Mesendoderm (in vitro differentiated cells): ENCODE measurements at regions not wholly inside any gene's neighbourhood (a gene's known extent, or its start where the extent isn't known, plus 50 kb on each side); places are given as distances from the start of the nearest gene placed in this dataset.
A peak's percentile ranks its signal among the peaks of the same experiment; 100 is the strongest.

Experiments used
- DNase-seq: peaks from one replicate; pipeline ENCODE4 v3.0.0; 2013
- H2AK5ac ChIP-seq: 2 replicates; pipeline ENCODE4 v1.6.1; 2013; ENCODE audit warnings: low read length, inconsistent platforms
- H2BK120ac ChIP-seq: 2 replicates; pipeline ENCODE4 v1.6.1; 2013; ENCODE audit warnings: low read depth, mild to moderate bottlenecking, low read length, moderate library complexity, mixed read lengths
- H2BK15ac ChIP-seq: replicated peaks from 2 replicates; pipeline ENCODE4 v1.6.1; 2013; ENCODE audit warnings: low read depth, mild to moderate bottlenecking, moderate library complexity
- H2BK5ac ChIP-seq: 2 replicates; pipeline ENCODE4 v1.6.1; 2013; ENCODE audit warnings: low read length, inconsistent platforms
- H3K18ac ChIP-seq: 2 replicates; pipeline ENCODE4 v1.6.1; 2013; ENCODE audit warnings: mild to moderate bottlenecking, low read length, mixed read lengths
- H3K23ac ChIP-seq: one replicate; pipeline ENCODE4 v1.6.1; 2013; ENCODE audit warnings: low read length
- H3K27ac ChIP-seq: 2 replicates; pipeline ENCODE4 v1.5.1; 2013; ENCODE audit warnings: low read depth, mild to moderate bottlenecking, inconsistent platforms, low read length, moderate library complexity
- H3K27me3 ChIP-seq: 2 replicates; pipeline ENCODE4 v1.6.1; 2013; ENCODE audit warnings: low read length, control low read depth, mild to moderate bottlenecking, inconsistent platforms; ENCODE audit not compliant: insufficient read depth, poor library complexity
- H3K36me3 ChIP-seq: 2 replicates; pipeline ENCODE4 v1.6.1; 2013; ENCODE audit warnings: low read length, inconsistent platforms; ENCODE audit not compliant: control insufficient read depth, insufficient read depth
- H3K4ac ChIP-seq: one replicate; pipeline ENCODE4 v1.6.1; 2013; ENCODE audit warnings: low read depth, mild to moderate bottlenecking, low read length, moderate library complexity
- H3K4me1 ChIP-seq: 2 replicates; pipeline ENCODE4 v1.6.1; 2013; ENCODE audit warnings: low read depth, low read length, inconsistent platforms; ENCODE audit not compliant: control insufficient read depth
- H3K4me2 ChIP-seq: 2 replicates; pipeline ENCODE4 v1.6.1; 2013; ENCODE audit warnings: low read length
- H3K4me3 ChIP-seq: 2 replicates; pipeline ENCODE4 v1.5.1; 2013; ENCODE audit warnings: mild to moderate bottlenecking, low read length
- H3K56ac ChIP-seq: one replicate; pipeline ENCODE4 v1.6.1; 2013; ENCODE audit warnings: low read length
- H3K79me1 ChIP-seq: 2 replicates; pipeline ENCODE4 v1.6.1; 2013; ENCODE audit warnings: low read length, inconsistent platforms
- H3K79me2 ChIP-seq: 2 replicates; pipeline ENCODE4 v1.6.1; 2013; ENCODE audit warnings: mild to moderate bottlenecking, low read length; ENCODE audit not compliant: control insufficient read depth, insufficient read depth
- H3K9ac ChIP-seq: 2 replicates; pipeline ENCODE4 v1.6.1; 2013; ENCODE audit warnings: low read length, inconsistent platforms
- H4K5ac ChIP-seq: one replicate; pipeline ENCODE4 v1.6.1; 2013; ENCODE audit warnings: low read length
- H4K8ac ChIP-seq: one replicate; pipeline ENCODE4 v1.6.1; 2013; ENCODE audit warnings: low read depth, mild to moderate bottlenecking, control low read depth, low read length, moderate library complexity
- WGBS: extraction: QIAGEN DNeasy Blood & Tissue Kit; methylation state at CpG from one replicate; pipeline ENCODE4 v1.1.7; 2013; ENCODE audit warnings: low lambda C conversion rate, missing lambda C conversion rate; ENCODE audit not compliant: insufficient coverage; ENCODE audit errors: extremely low coverage; 5-methylcytosine and 5-hydroxymethylcytosine counted together

DNA sequence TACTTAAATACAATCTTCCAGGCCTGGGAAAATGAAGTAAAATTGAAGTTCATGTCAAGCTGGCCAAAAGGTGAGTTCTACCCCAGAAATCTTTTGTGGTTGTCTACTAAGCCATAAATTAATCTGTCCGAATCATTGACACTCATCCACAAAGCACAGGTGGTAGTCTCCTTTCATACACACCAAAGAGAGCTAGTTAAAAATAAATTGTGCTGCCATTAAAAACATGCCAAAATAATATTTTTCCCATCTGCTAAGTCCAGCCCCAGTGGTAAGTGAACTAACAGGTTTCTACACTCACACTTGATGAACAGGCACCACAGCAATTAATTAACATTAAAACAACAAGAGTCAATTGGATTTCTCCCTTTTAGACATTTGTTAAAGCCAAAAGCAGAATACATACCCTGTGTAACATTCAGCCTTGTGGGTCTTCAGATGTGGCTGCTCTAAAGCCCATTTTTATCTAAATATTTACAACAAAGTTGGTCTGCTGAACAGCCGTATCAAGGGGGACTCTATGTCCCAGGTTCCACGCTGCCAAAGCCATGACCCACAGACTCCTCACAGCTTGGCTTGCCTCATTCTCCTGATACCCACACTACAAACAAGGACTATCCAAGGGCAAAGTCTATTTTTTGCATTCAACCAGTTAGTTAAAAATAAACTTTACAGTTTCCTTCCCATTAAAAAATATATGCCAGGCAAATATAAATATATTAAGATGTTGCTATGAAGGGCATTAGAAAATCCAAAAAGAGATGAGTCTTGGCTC lies 490.4 kb downstream of the BMP2 start:
- no peaks in the 10 kb centered on the region for H3K79me1 ChIP-seq
- DNase-seq, result no peak
- WGBS, result no CpG with 5 or more reads among the region's 3 CpGs
- no peak overlapping the region for H3K23ac ChIP-seq
- no peak overlapping the region for H3K4me2 ChIP-seq
- H3K27ac ChIP-seq, result no peak overlapping the region
- H3K4me3 ChIP-seq, result no peak overlapping the region
- no peak overlapping the region for H2BK120ac ChIP-seq
- no peak overlapping the region for H2AK5ac ChIP-seq
- no peak overlapping the region for H4K8ac ChIP-seq
- no peak overlapping the region for H3K18ac ChIP-seq
- H3K56ac ChIP-seq, result no peak overlapping the region
- H3K9ac ChIP-seq, result no peak overlapping the region
- no peak overlapping the region for H3K4ac ChIP-seq
- no peaks in the 10 kb centered on the region for H3K36me3 ChIP-seq
- H2BK5ac ChIP-seq, result no peak overlapping the region
- H3K4me1 ChIP-seq, result peaks cover 2% of the 10 kb centered on the region
- no peak overlapping the region for H4K5ac ChIP-seq
- H2BK15ac ChIP-seq, result no peak overlapping the region
- H3K79me2 ChIP-seq, result no peaks in the 10 kb centered on the region
- no peaks in the 10 kb centered on the region for H3K27me3 ChIP-seq

DNA sequence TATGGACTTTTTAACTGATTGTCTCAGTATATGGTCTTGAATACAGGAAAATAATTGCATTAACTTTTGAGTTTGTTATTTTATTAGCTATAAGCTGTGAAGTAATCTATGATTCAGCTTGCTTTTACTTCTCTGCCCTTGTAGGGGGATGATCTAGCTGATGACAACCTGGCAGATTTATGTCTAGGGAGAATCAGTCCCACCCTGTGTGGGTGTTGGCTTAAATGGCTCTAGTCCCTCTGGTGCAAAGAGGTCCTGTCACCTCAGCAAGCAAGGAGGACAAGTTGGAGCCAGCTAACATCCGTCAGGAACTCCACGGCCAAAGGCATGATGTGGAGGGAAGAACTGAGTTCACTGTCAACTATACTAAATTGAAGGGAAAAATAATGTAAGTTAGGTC lies 495.3 kb downstream of the BMP2 start:
- no peaks in the 10 kb centered on the region for H3K79me2 ChIP-seq
- H3K18ac ChIP-seq, result no peak overlapping the region
- H3K23ac ChIP-seq, result no peak overlapping the region
- no peak overlapping the region for H2AK5ac ChIP-seq
- no peaks in the 10 kb centered on the region for H3K36me3 ChIP-seq
- no peak overlapping the region for H3K4ac ChIP-seq
- no peak overlapping the region for H2BK5ac ChIP-seq
- no peak overlapping the region for H3K56ac ChIP-seq
- H3K27ac ChIP-seq, result no peak overlapping the region
- no CpG with 5 or more reads among the region's 2 CpGs for WGBS
- H3K9ac ChIP-seq, result no peak overlapping the region
- H2BK15ac ChIP-seq, result no peak overlapping the region
- DNase-seq, result no peak
- no peak overlapping the region for H3K4me3 ChIP-seq
- no peak overlapping the region for H4K5ac ChIP-seq
- H4K8ac ChIP-seq, result no peak overlapping the region
- H2BK120ac ChIP-seq, result no peak overlapping the region
- no peaks in the 10 kb centered on the region for H3K79me1 ChIP-seq
- H3K4me2 ChIP-seq, result no peak overlapping the region
- no peaks in the 10 kb centered on the region for H3K27me3 ChIP-seq
- H3K4me1 ChIP-seq, result peaks cover 3% of the 10 kb centered on the region

DNA sequence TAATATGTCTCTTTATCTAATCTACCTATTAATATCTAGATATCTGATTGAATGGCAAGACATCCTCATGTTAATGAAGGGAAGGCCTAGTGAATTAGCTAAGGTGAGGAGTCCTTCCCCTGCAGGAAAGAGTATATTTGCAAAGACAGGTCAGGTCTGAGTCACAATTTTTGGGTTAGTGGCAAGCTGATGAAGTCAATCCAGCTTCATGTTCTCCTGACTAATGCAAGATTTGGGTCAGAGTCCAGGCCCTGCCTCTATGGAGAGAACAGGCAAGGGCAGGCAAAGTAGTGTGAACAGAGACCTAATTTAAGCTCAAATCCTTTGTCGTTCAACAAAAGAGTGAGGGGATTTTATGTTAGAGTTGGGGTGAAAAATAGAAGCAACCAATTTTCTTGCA lies 496.7 kb downstream of the BMP2 start:
- Histone ChIP-seq H4K5ac (no peak overlapping the region), H3K9ac (no peak overlapping the region), H2AK5ac (no peak overlapping the region), H3K27me3 (no peaks in the 10 kb centered on the region), H3K27ac (no peak overlapping the region), H3K18ac (no peak overlapping the region), H2BK5ac (no peak overlapping the region), H4K8ac (no peak overlapping the region), H3K4me1 (peaks cover 3% of the 10 kb centered on the region), H3K4me2 (no peak overlapping the region), H3K36me3 (no peaks in the 10 kb centered on the region), H3K4ac (no peak overlapping the region), H2BK15ac (no peak overlapping the region), H2BK120ac (no peak overlapping the region), H3K56ac (no peak overlapping the region), H3K79me1 (no peaks in the 10 kb centered on the region), H3K23ac (no peak overlapping the region), H3K4me3 (no peak overlapping the region), H3K79me2 (no peaks in the 10 kb centered on the region)
- no peak for DNase-seq
- no CpG with 5 or more reads among the region's 1 CpG for WGBS

DNA sequence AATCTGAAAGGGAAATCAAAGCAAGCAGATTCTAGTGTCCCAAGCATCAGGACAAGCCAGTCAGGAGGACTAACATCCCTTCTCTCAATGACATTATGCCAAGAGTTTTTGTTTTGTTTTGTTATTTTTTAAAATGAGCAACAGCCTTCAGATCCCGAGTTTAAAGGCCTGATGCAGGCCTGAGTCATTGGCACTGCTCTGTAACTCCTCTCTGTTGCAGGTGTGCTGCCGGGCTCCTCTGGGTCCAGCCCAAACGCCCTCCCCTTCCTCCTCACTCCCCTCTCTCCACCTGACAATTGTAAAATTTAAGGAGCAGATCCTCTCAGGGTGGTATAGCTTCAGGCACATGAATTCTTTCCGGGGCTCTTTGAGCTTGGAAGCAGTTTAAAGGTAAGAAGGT lies 502.0 kb downstream of the BMP2 start:
- H2BK15ac ChIP-seq, result no peak overlapping the region
- H3K56ac ChIP-seq, result no peak overlapping the region
- no peak overlapping the region for H4K8ac ChIP-seq
- no peak overlapping the region for H2BK120ac ChIP-seq
- no peaks in the 10 kb centered on the region for H3K79me1 ChIP-seq
- no peak overlapping the region for H3K9ac ChIP-seq
- no peak for DNase-seq
- no peak overlapping the region for H3K18ac ChIP-seq
- no peak overlapping the region for H3K27ac ChIP-seq
- no peaks in the 10 kb centered on the region for H3K4me1 ChIP-seq
- no peak overlapping the region for H3K4ac ChIP-seq
- no peaks in the 10 kb centered on the region for H3K79me2 ChIP-seq
- H3K23ac ChIP-seq, result no peak overlapping the region
- H2AK5ac ChIP-seq, result no peak overlapping the region
- H3K4me3 ChIP-seq, result no peak overlapping the region
- no peak overlapping the region for H2BK5ac ChIP-seq
- H3K27me3 ChIP-seq, result no peaks in the 10 kb centered on the region
- no CpG with 5 or more reads among the region's 4 CpGs for WGBS
- no peaks in the 10 kb centered on the region for H3K36me3 ChIP-seq
- no peak overlapping the region for H3K4me2 ChIP-seq
- no peak overlapping the region for H4K5ac ChIP-seq

DNA sequence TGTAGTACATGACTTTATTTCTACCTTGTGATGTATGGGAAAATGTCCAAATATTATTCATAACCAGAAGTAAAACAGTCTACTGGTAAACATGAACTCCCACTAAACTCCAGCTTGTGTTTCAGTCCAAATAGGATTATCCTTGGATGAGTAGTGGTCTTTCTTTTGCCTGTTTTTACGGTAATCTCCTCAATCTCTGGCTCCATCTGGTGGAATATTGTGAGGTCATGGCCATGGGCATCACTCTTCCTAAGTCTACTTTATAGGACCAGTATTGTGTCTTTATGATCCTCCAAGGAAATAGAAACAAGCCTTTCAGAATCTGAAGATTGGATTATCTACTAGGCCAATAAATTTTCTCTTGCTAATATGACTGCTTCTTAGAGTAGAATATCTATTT lies 505.0 kb downstream of the BMP2 start:
- H3K79me2 ChIP-seq, result no peaks in the 10 kb centered on the region
- no peak overlapping the region for H3K4ac ChIP-seq
- no peaks in the 10 kb centered on the region for H3K36me3 ChIP-seq
- H3K4me1 ChIP-seq, result peaks cover 2% of the 10 kb centered on the region
- no peak overlapping the region for H2BK120ac ChIP-seq
- H3K18ac ChIP-seq, result no peak overlapping the region
- no peak overlapping the region for H3K4me2 ChIP-seq
- no CpG with 5 or more reads among the region's 1 CpG for WGBS
- H3K23ac ChIP-seq, result no peak overlapping the region
- no peak overlapping the region for H2AK5ac ChIP-seq
- H4K8ac ChIP-seq, result no peak overlapping the region
- H3K79me1 ChIP-seq, result no peaks in the 10 kb centered on the region
- H2BK5ac ChIP-seq, result no peak overlapping the region
- H3K9ac ChIP-seq, result no peak overlapping the region
- H3K56ac ChIP-seq, result no peak overlapping the region
- no peaks in the 10 kb centered on the region for H3K27me3 ChIP-seq
- no peak overlapping the region for H3K27ac ChIP-seq
- peak; percentile 58 for DNase-seq
- no peak overlapping the region for H3K4me3 ChIP-seq
- H4K5ac ChIP-seq, result no peak overlapping the region
- no peak overlapping the region for H2BK15ac ChIP-seq

DNA sequence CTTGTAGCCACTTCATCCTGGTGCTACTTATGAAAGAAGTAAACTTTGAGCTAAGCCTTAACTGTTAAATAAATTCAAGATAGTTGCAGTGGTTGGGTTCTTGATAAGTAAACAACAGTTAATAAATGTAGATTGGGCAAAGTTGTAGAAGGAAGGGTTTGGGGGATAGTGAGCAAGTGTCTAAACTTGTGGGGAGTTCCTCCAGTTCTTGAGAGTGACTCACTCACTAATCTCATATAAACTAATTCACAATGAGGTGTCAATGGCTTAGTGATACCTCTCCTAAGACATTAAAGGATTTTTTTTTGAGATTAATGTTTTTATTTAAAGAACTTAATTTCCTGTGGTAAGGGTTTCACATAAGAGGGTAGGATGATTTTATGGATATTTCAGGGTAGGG lies 507.4 kb downstream of the BMP2 start:
- peaks cover 2% of the 10 kb centered on the region for H3K4me1 ChIP-seq
- no peak overlapping the region for H2BK120ac ChIP-seq
- H3K36me3 ChIP-seq, result no peaks in the 10 kb centered on the region
- H3K9ac ChIP-seq, result no peak overlapping the region
- no peak overlapping the region for H2BK15ac ChIP-seq
- H2BK5ac ChIP-seq, result no peak overlapping the region
- no peak overlapping the region for H3K4ac ChIP-seq
- no peak overlapping the region for H3K27ac ChIP-seq
- H4K8ac ChIP-seq, result no peak overlapping the region
- H3K4me2 ChIP-seq, result no peak overlapping the region
- no peak overlapping the region for H4K5ac ChIP-seq
- DNase-seq, result peak; percentile 35
- H2AK5ac ChIP-seq, result no peak overlapping the region
- H3K18ac ChIP-seq, result no peak overlapping the region
- H3K56ac ChIP-seq, result no peak overlapping the region
- no peaks in the 10 kb centered on the region for H3K27me3 ChIP-seq
- H3K4me3 ChIP-seq, result no peak overlapping the region
- no peaks in the 10 kb centered on the region for H3K79me1 ChIP-seq
- no peak overlapping the region for H3K23ac ChIP-seq
- H3K79me2 ChIP-seq, result no peaks in the 10 kb centered on the region
